ENCODE measurements at regions not wholly inside any gene's neighbourhood (a gene's known extent, or its start where the extent isn't known, plus 50 kb on each side); places are given as distances from the start of the nearest gene placed in this dataset.
A peak's percentile ranks its signal among the peaks of the same experiment; 100 is the strongest.

GRCh38 chr2:7225848-7226247 lies 308.6 kb downstream of the RNF144A start:
- FAIRE-seq (no peak), ATAC-seq (no peak), DNase-seq (ENCODE audit: low read depth in 1 of 2, low spot score in 1 of 2) (no peak)
- Histone ChIP-seq H3K4me3 (no peak overlapping the region), H3K4me1 (no peaks in the 10 kb centered on the region), H3K4me2 (no peak overlapping the region), H3K27ac (no peak overlapping the region), H3K9me3 (no peaks in the 10 kb centered on the region)
- TF ChIP-seq MYC (IDR thresholded peaks at IDR 0.05; ENCODE audit: borderline replicate concordance, low read length) (no peak), MAZ (IDR thresholded peaks at IDR 0.05; ENCODE audit: borderline replicate concordance, low read depth, low read length) (no peak), SREBF2 (IDR thresholded peaks at IDR 0.05) (no peak), PBX3 (IDR thresholded peaks at IDR 0.05) (no peak), SMC3 (IDR thresholded peaks at IDR 0.05) (no peak), CTCF (IDR thresholded peaks at IDR 0.05) (no peak), NR3C1 (IDR thresholded peaks at IDR 0.05) (no peak), CHD4 (IDR thresholded peaks at IDR 0.05; ENCODE audit: borderline replicate concordance) (no peak), E2F6 (IDR thresholded peaks at IDR 0.05; ENCODE audit: borderline replicate concordance, low read depth) (no peak), CBX2 (IDR thresholded peaks at IDR 0.05; ENCODE audit: borderline replicate concordance, low read depth) (no peak), MAFK (IDR thresholded peaks at IDR 0.05; ENCODE audit: partially characterized antibody) (no peak)
- CTCF ChIA-PET = no interaction called here
- POLR2A ChIA-PET = no interaction called here
- 8% methylated on average over 1 of the region's 1 CpG for WGBS (ENCODE audit: missing lambda C conversion rate)

- DNase-seq (ENCODE audit: low read depth in 1 of 2, low spot score in 1 of 2) = no peak
- peak; percentile 47 for TF ChIP-seq MAFK (IDR thresholded peaks at IDR 0.05; ENCODE audit: partially characterized antibody)
- TF ChIP-seq RFX5 (IDR thresholded peaks at IDR 0.05) = no peak
- no peak for TF ChIP-seq ZSCAN20 (CRISPR knock-in tag; IDR thresholded peaks at IDR 0.05)
- 6% methylated on average over 1 of the region's 1 CpG for WGBS (ENCODE audit: missing lambda C conversion rate)
- no peak overlapping the region for H3K4me3 ChIP-seq
- no peak overlapping the region for H3K4me2 ChIP-seq
- no peak for ATAC-seq
- ChIA-PET POLR2A (no interaction called here), CTCF (no interaction called here)
- FAIRE-seq = no peak
- H3K9me3 ChIP-seq = no peaks in the 10 kb centered on the region
- no peak overlapping the region for H3K27ac ChIP-seq
- H3K4me1 ChIP-seq = no peaks in the 10 kb centered on the region
These were observed 309.3 kb downstream of the RNF144A start for GRCh38 chr2:7226501-7226900.

GRCh38 chr2:7233126-7233525 lies 315.9 kb downstream of the RNF144A start:
- POLR2A ChIA-PET = no interaction called here
- Histone ChIP-seq H3K9me3 (no peaks in the 10 kb centered on the region), H3K4me2 (no peak overlapping the region), H3K4me3 (no peak overlapping the region), H3K4me1 (no peaks in the 10 kb centered on the region), H3K27ac (no peak overlapping the region)
- DNase-seq (ENCODE audit: low read depth in 1 of 2, low spot score in 1 of 2) (no peak), FAIRE-seq (no peak), ATAC-seq (no peak)
- no peak for TF ChIP-seq JUNB (IDR thresholded peaks at IDR 0.05)
- no peak for TF ChIP-seq E2F6 (IDR thresholded peaks at IDR 0.05; ENCODE audit: borderline replicate concordance, low read depth)
- TF ChIP-seq HES2 (IDR thresholded peaks at IDR 0.05) = no peak
- no peak for TF ChIP-seq USF2 (IDR thresholded peaks at IDR 0.05)
- TF ChIP-seq MYC (IDR thresholded peaks at IDR 0.05; ENCODE audit: borderline replicate concordance, low read length) = no peak
- no peak for TF ChIP-seq BCL3 (IDR thresholded peaks at IDR 0.05)
- TF ChIP-seq CHD4 (IDR thresholded peaks at IDR 0.05; ENCODE audit: borderline replicate concordance) = no peak
- TF ChIP-seq TP53 (CRISPR knock-in tag; IDR thresholded peaks at IDR 0.05) = no peak
- no peak for TF ChIP-seq MAFK (IDR thresholded peaks at IDR 0.05; ENCODE audit: partially characterized antibody)
- no peak for TF ChIP-seq CBX8 (IDR thresholded peaks at IDR 0.05)
- TF ChIP-seq SMC3 (IDR thresholded peaks at IDR 0.05) = no peak
- no peak for TF ChIP-seq TFCP2L1 (CRISPR knock-in tag; IDR thresholded peaks at IDR 0.05)
- TF ChIP-seq FOSL2 (IDR thresholded peaks at IDR 0.05) = no peak
- TF ChIP-seq FOSL2 (CRISPR knock-in tag; IDR thresholded peaks at IDR 0.05) = no peak
- no peak for TF ChIP-seq CTCF (IDR thresholded peaks at IDR 0.05)
- no peak for TF ChIP-seq KDM1A (IDR thresholded peaks at IDR 0.05; ENCODE audit: low read depth)
- no peak for TF ChIP-seq FOSB (CRISPR knock-in tag; IDR thresholded peaks at IDR 0.05)
- no peak for TF ChIP-seq RNF2 (IDR thresholded peaks at IDR 0.05; ENCODE audit: borderline replicate concordance, low read depth)
- CTCF ChIA-PET = no interaction called here
- 0% methylated on average over 1 of the region's 1 CpG for WGBS (ENCODE audit: missing lambda C conversion rate)
